ENCODE measurements at regions not wholly inside any gene's neighbourhood (a gene's known extent, or its start where the extent isn't known, plus 50 kb on each side); places are given as distances from the start of the nearest gene placed in this dataset.

DNA sequence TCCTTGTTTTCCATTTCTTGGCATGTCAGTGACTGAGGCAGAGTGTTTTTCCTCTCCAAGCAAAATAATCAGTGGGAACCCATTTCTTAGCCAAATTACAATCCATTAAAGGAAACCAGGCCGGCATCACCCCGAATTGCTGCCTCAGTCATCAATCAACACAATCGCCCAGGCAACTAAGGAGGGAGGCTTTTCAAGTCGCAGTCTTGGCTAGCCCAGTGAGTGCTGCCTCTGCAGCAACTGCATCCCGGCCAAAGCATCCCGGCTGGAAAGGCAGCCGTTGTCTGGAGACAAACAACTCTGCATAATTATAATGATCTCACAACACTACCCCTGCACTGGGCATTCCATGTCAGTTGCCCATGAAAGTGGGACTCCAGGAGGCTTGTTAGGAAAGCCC, 213.5 kb upstream of the PRICKLE2 start:
- TF ChIP-seq, protein P1, sequence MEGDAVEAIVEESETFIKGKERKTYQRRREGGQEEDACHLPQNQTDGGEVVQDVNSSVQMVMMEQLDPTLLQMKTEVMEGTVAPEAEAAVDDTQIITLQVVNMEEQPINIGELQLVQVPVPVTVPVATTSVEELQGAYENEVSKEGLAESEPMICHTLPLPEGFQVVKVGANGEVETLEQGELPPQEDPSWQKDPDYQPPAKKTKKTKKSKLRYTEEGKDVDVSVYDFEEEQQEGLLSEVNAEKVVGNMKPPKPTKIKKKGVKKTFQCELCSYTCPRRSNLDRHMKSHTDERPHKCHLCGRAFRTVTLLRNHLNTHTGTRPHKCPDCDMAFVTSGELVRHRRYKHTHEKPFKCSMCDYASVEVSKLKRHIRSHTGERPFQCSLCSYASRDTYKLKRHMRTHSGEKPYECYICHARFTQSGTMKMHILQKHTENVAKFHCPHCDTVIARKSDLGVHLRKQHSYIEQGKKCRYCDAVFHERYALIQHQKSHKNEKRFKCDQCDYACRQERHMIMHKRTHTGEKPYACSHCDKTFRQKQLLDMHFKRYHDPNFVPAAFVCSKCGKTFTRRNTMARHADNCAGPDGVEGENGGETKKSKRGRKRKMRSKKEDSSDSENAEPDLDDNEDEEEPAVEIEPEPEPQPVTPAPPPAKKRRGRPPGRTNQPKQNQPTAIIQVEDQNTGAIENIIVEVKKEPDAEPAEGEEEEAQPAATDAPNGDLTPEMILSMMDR (IDR thresholded peaks at IDR 0.05; ENCODE audit: low read depth, low read length, poor library complexity, severe bottlenecking): no peak
- TF ChIP-seq EZH2phosphoT487 (IDR thresholded peaks at IDR 0.05; ENCODE audit: borderline replicate concordance, low read length): no peak
